Loucy (cell line): ENCODE measurements at regions not wholly inside any gene's neighbourhood (a gene's known extent, or its start where the extent isn't known, plus 50 kb on each side); places are given as distances from the start of the nearest gene placed in this dataset.

Source experiments
- CTCF ChIP-seq: fragments of 200-600 bp; sonication (generic); conservative IDR thresholded peaks from 2 replicates; pipeline ENCODE4 v1.5.1; 2014; ENCODE audit warnings: mild to moderate bottlenecking, antibody characterized with exemption, low read length
- EZH2phosphoT487 ChIP-seq: fragments of 200-600 bp; IDR thresholded peaks from 2 replicates; pipeline ENCODE4 v1.6.1; 2018; ENCODE audit warnings: antibody characterized with exemption, mild to moderate bottlenecking, moderate library complexity, borderline replicate concordance

- TF ChIP-seq CTCF (no peak), EZH2phosphoT487 (no peak)
Observed at GRCh38 chr5:171592076-171592475, 172.6 kb downstream of the FGF18 start.
